ENCODE measurements at regions not wholly inside any gene's neighbourhood (a gene's known extent, or its start where the extent isn't known, plus 50 kb on each side); places are given as distances from the start of the nearest gene placed in this dataset.
"Not testable (repeated sequence)": the region's sequence is repeated elsewhere in the genome, so short reads cannot be mapped to it uniquely, and the experiment has no call there.

- DNase-seq = no peak
These were observed 90.6 kb downstream of the MRPL14 start for GRCh38 chr6:44036699-44037101.

GRCh38 chr6:44036196-44036595 lies 91.1 kb downstream of the MRPL14 start:
- no peak for DNase-seq

DNA sequence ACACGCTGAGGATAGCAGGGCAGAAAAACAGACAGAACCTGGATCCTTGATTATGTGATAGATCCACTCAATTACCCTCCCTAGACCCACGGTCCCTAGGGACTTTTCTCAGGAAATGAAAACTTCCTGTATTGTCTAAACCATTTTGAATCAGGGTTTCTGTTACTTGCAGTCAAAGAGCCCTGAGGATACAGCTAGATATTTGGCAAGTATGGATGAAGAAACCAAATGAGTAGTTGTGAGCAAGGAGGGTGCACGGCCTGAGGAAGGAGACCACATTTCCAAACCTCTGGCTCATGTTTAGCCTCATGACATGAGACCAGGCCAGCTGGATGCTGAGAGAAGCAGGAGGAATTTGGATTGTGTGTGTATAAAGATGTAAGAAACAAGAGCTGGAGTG lies 91.6 kb downstream of the MRPL14 start:
- DNase-seq = no peak

DNA sequence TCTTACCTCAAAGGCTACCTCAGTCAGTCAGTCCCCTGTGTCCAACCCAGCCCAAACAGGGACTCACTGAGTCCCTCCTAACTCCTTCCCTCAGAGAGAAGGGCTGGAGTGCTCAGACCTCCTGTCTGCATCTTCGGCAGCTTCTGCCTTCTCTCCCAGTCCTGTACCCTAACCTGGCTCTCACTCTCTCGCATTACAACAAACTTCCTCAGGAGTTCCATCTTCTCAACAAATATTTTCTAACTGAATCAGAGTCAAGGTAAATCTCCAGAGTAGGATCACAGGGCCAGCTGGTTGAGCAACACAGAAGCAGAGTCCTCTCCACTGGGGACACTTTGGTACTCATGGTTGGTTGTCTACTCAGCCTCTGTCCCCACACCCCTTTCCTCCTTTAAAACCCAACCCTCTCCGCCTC lies 92.3 kb downstream of the MRPL14 start:
- no peak for DNase-seq

DNA sequence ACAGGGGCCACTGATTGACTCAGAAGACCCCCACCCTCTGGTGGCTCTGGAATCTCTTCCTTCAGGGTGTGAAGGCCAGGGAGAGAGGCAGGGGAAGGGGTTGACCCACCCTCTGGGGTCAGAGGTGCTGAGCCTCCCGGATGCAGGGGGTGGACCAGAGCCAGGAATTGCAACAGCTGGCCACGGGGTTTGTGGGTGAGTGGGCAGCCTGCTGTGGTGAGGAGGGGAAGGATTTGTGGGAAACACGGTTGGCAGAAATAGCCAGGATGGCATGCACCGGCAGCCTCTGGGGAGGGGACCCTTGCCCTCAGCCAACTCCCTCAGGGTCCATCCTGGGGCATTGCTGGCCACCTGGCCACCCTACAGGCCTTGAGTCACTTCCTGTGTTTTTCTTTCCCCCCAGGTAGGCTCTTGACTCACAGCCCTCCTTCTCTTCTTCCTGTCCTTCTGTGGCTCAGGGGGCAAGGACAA lies 92.8 kb downstream of the MRPL14 start:
- no peak for DNase-seq

DNA sequence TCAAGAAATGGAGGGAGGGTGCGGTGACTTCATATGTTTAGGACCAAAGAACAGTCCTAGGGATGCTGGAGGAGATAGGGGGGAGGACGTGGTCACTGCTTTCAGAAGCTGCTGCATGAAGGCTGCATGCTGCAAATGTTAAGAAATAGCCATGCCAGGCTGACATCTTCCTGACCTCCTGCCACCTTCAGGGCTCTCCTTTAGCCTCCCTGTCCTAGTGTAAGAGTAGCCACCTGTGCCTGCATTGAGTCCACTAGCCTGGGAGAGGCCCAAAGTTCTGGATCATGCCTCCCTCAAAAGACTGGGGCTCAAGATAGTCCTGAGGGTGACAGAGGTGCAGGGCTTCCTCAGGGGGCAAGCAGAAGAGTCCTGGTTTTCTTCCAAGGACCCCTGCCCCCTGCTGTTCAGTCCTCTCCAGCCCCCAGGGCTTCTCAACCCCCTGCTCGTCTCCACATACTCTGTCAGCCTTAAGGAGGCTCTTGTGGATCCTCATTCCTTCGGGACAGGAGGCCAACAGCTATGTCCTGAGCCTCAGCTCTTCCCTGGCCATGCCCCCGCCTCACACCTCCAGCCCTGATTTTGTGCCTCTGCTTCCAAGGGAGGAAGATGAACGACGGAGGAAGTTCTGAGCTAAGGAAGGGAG lies 96.3 kb downstream of the MRPL14 start:
- DNase-seq = no peak

- DNase-seq = no peak
These were observed 97.6 kb downstream of the MRPL14 start for GRCh38 chr6:44029444-44030185.

GRCh38 chr6:44028789-44029310 lies 98.4 kb downstream of the MRPL14 start:
- DNase-seq = no peak

DNA sequence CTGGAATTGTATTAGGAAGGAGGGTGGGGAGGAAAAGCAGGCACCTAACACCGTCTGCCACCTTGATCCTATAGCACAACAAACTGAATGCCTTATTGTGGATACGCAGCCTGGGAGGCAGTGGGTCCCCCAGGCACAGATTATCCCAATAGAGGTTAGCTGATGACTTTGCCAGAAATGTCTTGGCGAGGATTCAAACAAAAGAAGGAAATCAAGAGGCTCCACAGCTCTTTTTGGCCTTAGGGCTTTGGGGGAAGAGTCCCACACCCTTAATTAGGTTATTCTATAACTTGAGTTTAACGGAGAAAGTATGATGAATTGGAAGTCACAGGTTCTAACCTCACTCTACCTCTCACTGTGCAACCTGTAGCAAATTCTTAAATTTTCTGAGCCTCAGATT lies 102.0 kb downstream of the MRPL14 start:
- DNase-seq = peak; percentile 17

GRCh38 chr6:44024574-44025219 lies 102.6 kb downstream of the MRPL14 start:
- no peak for DNase-seq

- no peak for DNase-seq
These were observed 103.4 kb downstream of the MRPL14 start for GRCh38 chr6:44023586-44024454.

DNA sequence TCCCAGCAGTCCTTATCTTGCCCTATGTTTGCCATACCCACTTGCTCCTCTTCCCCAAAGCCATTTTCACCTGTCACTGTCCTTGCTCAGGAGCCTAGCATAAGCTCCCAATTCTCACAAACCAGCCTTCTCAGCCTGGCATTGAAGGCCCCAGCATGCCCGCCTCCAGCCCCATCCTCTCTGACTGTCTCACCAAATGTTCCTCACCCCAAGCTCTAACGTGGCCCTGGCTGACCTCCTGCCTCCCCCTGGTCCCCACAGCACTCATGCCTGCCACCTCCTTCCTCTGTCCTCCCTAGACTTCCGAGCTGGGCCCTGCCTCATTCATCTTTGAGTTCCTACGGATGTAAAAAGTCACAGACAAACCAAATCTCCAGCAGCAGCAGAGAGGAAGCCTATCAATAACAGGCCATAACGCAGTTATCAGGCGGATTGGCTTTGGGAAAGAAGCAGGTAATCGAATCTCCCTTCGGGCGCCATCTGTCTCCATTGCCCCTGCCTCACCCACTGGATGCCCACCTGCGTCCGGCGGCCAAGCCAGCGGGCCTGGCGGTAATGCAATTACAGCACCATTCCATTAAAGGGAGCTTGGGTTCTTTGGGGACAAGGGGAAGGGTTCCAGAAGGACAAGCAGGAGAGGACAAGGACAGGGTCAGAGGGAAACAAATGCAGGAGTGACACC lies 104.4 kb downstream of the MRPL14 start:
- DNase-seq = no peak

- no peak for DNase-seq
These were observed 105.0 kb downstream of the MRPL14 start for GRCh38 chr6:44022296-44022661.

- no peak for DNase-seq
These were observed 105.5 kb downstream of the MRPL14 start for GRCh38 chr6:44021589-44022295.

DNA sequence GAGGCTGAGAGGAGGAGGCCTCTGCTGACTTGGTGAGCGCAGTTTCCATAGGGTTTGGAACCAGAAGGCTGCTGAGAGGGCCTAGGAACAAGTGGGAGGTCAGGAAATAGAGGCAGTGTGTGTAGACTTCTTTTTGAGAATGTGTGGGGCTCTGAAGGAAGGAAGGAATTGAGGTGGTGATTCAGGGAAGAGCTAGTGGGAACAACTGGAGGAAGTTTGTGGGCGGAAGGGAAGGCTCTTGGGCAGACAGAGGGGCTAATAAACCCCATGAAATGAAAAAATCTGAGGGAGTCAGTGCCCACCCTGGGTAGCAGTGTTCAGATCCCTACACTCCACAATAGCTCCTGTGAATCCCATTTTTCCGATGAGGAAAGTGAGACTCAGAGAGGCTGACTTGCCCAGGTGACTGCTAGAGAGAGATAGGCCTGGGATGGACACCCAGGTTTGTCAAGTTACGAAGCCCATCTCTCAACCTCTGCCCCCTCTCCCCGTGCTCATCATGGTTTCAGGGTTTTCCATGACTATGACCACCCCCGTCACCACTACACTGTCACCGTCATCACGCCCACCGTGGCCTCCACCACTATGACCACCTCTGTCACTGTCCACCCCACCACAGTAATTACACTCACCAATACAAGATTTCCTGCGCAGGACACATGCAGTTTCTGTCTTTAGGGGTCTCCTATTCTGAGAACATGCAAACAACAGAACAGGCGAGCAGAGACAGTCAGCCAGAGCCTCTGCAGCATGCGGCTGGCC lies 106.4 kb downstream of the MRPL14 start:
- DNase-seq = no peak

GRCh38 chr6:44020148-44020547 lies 107.1 kb downstream of the MRPL14 start:
- DNase-seq = no peak

DNA sequence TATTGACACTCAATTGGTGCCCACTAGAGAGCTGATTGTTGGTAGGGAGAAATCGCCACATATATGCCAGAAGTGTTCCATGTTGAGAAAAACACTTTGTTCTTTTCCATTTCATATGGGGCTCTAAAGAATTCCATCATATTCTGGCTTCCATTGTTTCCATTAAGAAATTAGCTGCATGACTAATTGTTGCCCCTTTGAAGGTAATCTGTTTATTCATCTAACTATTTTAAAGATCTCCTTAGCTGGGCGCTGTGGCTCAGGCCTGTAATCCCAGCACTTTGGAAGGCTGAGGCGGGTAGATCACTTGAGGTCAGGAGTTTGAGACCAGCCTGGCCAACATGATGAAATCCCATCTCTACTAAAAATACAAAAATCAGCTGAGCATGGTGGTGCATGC lies 109.9 kb downstream of the MRPL14 start:
- not testable (repeated sequence) for DNase-seq

DNA sequence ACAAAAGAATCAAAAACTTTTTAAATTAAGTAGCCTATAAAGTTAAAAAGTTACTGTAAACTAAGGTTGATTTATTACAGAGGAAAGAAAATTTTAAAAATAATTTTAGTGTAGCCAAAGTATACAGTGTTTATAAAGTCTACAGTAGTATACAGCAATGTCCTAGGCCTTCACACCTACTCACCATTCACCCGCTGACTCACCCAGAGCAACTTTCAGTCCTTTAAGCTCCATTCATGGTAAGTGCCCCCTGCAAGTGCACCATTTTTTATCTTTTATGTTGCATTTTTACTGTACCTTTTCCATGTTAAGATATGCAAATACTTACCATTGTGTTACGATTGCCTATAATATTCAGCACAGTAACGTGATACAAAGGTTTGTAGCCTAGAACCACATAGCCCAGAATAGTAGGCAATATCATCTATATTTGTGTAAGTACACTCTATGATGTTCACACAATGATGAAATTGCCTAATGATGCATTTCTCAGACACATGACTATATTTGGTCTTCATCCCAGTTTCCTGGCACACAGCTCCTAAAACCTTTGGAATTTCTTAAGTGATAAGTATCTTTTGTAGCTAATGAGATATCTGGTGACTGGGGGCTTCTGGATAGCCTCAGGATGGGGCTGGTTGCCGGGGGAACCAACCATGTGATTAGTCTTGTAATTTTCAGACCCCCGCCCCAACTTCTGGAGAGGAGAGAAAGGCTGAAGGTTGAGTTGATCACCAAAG lies 111.0 kb downstream of the MRPL14 start:
- DNase-seq = no peak

DNA sequence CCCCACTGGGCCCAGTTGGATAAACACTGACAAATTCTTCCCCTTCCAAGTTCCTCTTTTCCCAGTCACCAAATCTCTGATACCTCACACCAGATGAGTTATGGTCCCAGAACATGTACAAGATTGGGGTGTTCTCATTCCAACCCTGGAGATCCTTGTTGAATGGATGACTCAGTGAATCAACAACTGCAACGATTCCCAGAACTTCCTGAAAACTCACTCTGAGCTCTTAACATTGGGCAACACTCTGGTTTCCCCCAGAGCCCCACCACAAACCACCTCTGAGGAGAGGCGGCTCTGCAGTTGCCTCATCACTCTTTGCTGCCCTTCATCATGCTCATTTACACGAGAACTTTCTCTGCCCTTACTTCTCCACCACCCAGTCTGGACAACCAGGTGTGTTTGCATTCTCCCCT lies 115.2 kb downstream of the MRPL14 start:
- DNase-seq = no peak

GRCh38 chr6:44011350-44011920 lies 115.8 kb downstream of the MRPL14 start:
- no peak for DNase-seq
